HCT116 (cell line): ENCODE measurements at regions not wholly inside any gene's neighbourhood (a gene's known extent, or its start where the extent isn't known, plus 50 kb on each side); places are given as distances from the start of the nearest gene placed in this dataset.

Experiments
- ATAC-seq: fragments of 200-7000 bp; cut with Tn5 transposase; 2 replicates; pipeline ENCODE4 v1.9.1; 2020; ENCODE audit warnings: mild to moderate bottlenecking, moderate library complexity
- BruUV-seq: library from RNA; stranded (reverse); fragments of 400-500 nt; replicated peaks from 2 replicates; lab custom pipeline; 2021; lab: Mats Ljungman, UMichigan
- CTCF ChIA-PET: fragments of 300-600 bp; sonication (Branson Sonifier 250); formaldehyde crosslinking; loops from one replicate; lab custom pipeline; 2021; ENCODE audit warnings: antibody characterized with exemption; lab: Charles Lee
- POLR2A ChIA-PET: fragments of 300-600, 350-600 bp; sonication (Branson Sonifier 250); formaldehyde crosslinking; loops from one replicate; lab custom pipeline; 2021; ENCODE audit warnings: antibody characterized with exemption; lab: Charles Lee
- RAD21 ChIA-PET, 2 experiments: fragments of 300-600 bp; sonication (Branson Sonifier 250); formaldehyde crosslinking; loops; one replicate each; lab custom pipeline; 2023; ENCODE audit warnings: low total read pairs in 2 of 2; ENCODE audit not compliant: uncharacterized antibody in 2 of 2, unreplicated experiment in 2 of 2, low non-redundant PET in 1 of 2; lab: Charles Lee
- DNase-seq: peaks from one replicate; pipeline ENCODE4 v3.0.0-alpha.2; 2010; ENCODE audit warnings: low read depth, low spot score
- H2AFZ ChIP-seq: fragments of 200-600 bp; shearing (Covaris generic), sonication (generic); 2 replicates; pipeline ENCODE4 v1.6.1; 2017; ENCODE audit warnings: low read depth, mixed run types, mixed read lengths, antibody characterized with exemption, low read length; ENCODE audit not compliant: poor library complexity, severe bottlenecking
- H3K27ac ChIP-seq: 2 replicates; pipeline ENCODE4 v1.5.1; 2012; ENCODE audit warnings: low read depth, low read length
- H3K27me3 ChIP-seq: fragments of 200-600 bp; sonication (generic); 2 replicates; pipeline ENCODE4 v1.6.1; 2016; ENCODE audit warnings: mixed run types, low read length, mixed read lengths; ENCODE audit not compliant: insufficient read depth
- H3K36me3 ChIP-seq, 2 experiments: fragments of 200-500 bp in 1 of 2; fragments of 200-600 bp in 1 of 2; sonication (Bioruptor generic) in 1 of 2; sonication (generic) in 1 of 2; 2 replicates each; pipeline versions ENCODE4 v1.5.1 to v1.6.1; 2014 to 2016; ENCODE audit warnings: low read length in 2 of 2, inconsistent platforms in 1 of 2, mixed read lengths in 1 of 2, mixed run types in 1 of 2; ENCODE audit not compliant: insufficient read depth in 2 of 2, control insufficient read depth in 1 of 2
- H3K4me1 ChIP-seq, 2 experiments: fragments of 200-600 bp in 1 of 2; sonication (generic) in 1 of 2; 2 replicates each; pipeline versions ENCODE4 v1.5.1 to v1.6.1; 2012 to 2017; ENCODE audit warnings: low read length in 2 of 2, inconsistent platforms in 1 of 2, mild to moderate bottlenecking in 1 of 2, mixed read lengths in 1 of 2, mixed run types in 1 of 2, moderate library complexity in 1 of 2; ENCODE audit not compliant: insufficient read depth in 2 of 2, control insufficient read depth in 1 of 2
- H3K4me2 ChIP-seq: fragments of 200-600 bp; sonication (generic); 2 replicates; pipeline ENCODE4 v1.6.1; 2017; ENCODE audit warnings: mixed run types, low read length, mixed read lengths
- H3K4me3 ChIP-seq, 2 experiments: fragments of 200-600 bp in 1 of 2; sonication (generic) in 1 of 2; replicated peaks in 1 of 2; 2 replicates each; pipeline ENCODE4 v1.5.1; 2011 to 2016; ENCODE audit warnings: low read length in 2 of 2, control low read depth in 1 of 2, low read depth in 1 of 2, mild to moderate bottlenecking in 1 of 2, mixed read lengths in 1 of 2, mixed run types in 1 of 2
- H3K79me2 ChIP-seq: fragments of 200-600 bp; sonication (generic); 2 replicates; pipeline ENCODE4 v1.6.1; 2017; ENCODE audit warnings: mild to moderate bottlenecking, mixed run types, low read length, moderate library complexity, mixed read lengths; ENCODE audit not compliant: insufficient read depth
- H3K9ac ChIP-seq: fragments of 200-600 bp; sonication (generic); 2 replicates; pipeline ENCODE4 v1.6.1; 2016; ENCODE audit warnings: low read length, mixed read lengths
- H3K9me2 ChIP-seq: fragments of 200-600 bp; sonication (generic), shearing (Covaris generic); 2 replicates; pipeline ENCODE4 v1.6.1; 2017; ENCODE audit warnings: mixed run types, mild to moderate bottlenecking, moderate library complexity; ENCODE audit not compliant: insufficient read depth
- H3K9me3 ChIP-seq, 2 experiments: fragments of 200-500 bp in 1 of 2; fragments of 200-600 bp in 1 of 2; sonication (Bioruptor generic) in 1 of 2; sonication (generic) in 1 of 2; 2 replicates each; pipeline ENCODE4 v1.6.1; 2014 to 2017; ENCODE audit warnings: low read length in 2 of 2, mixed read lengths in 2 of 2, inconsistent platforms in 1 of 2, low read depth in 1 of 2, mild to moderate bottlenecking in 1 of 2, mixed run types in 1 of 2, moderate library complexity in 1 of 2; ENCODE audit not compliant: control insufficient read depth in 1 of 2, insufficient read depth in 1 of 2
- H4K20me1 ChIP-seq: fragments of 200-600 bp; sonication (generic), shearing (Covaris generic); 2 replicates; pipeline ENCODE4 v1.6.1; 2017; ENCODE audit warnings: mixed run types, mild to moderate bottlenecking, moderate library complexity; ENCODE audit not compliant: insufficient read depth
- ATF3 ChIP-seq: IDR thresholded peaks from 2 replicates; pipeline ENCODE4 v1.6.1; 2012
- CBX3 ChIP-seq: IDR thresholded peaks from 2 replicates; pipeline ENCODE4 v1.6.1; 2012; ENCODE audit warnings: low read depth
- CEBPB ChIP-seq: IDR thresholded peaks from 2 replicates; pipeline ENCODE4 v1.6.1; 2012; ENCODE audit warnings: low read depth
- CTCF ChIP-seq, 3 experiments: fragments of 200-600 bp in 1 of 3; sonication (generic) in 1 of 3; IDR thresholded peaks in 2 of 3; conservative IDR thresholded peaks in 1 of 3; 2 replicates each; pipeline ENCODE4 v1.5.1; 2012 to 2017; ENCODE audit warnings: low read depth in 2 of 3, low read length in 2 of 3, antibody characterized with exemption in 1 of 3, borderline replicate concordance in 1 of 3, control low read depth in 1 of 3, mild to moderate bottlenecking in 1 of 3, mixed read lengths in 1 of 3, mixed run types in 1 of 3, moderate library complexity in 1 of 3; ENCODE audit not compliant: insufficient read depth in 1 of 3
- EGR1 ChIP-seq: IDR thresholded peaks from 2 replicates; pipeline ENCODE4 v1.6.1; 2012; ENCODE audit warnings: low read depth
- EZH2 ChIP-seq: fragments of 200-600 bp; sonication (generic); IDR thresholded peaks from 2 replicates; pipeline ENCODE4 v1.6.1; 2017; ENCODE audit warnings: antibody characterized with exemption, mixed run types
- EZH2phosphoT487 ChIP-seq: fragments of 200-600 bp; IDR thresholded peaks from 2 replicates; pipeline ENCODE4 v1.6.1; 2018; ENCODE audit warnings: antibody characterized with exemption, borderline replicate concordance
- FOSL1 ChIP-seq: IDR thresholded peaks from 2 replicates; pipeline ENCODE4 v1.6.1; 2012; ENCODE audit warnings: low read depth
- MAX ChIP-seq: IDR thresholded peaks from 2 replicates; pipeline ENCODE4 v1.6.1; 2012
- POLR2AphosphoS5 ChIP-seq: IDR thresholded peaks from 2 replicates; pipeline ENCODE4 v1.6.1; 2011; ENCODE audit warnings: mild to moderate bottlenecking, low read depth, low read length, moderate library complexity
- RAD21 ChIP-seq: IDR thresholded peaks from 2 replicates; pipeline ENCODE4 v1.6.1; 2012; ENCODE audit warnings: low read depth, mild to moderate bottlenecking
- SIN3A ChIP-seq: IDR thresholded peaks from 2 replicates; pipeline ENCODE4 v1.6.1; 2012; ENCODE audit warnings: low read depth
- SP1 ChIP-seq: IDR thresholded peaks from 2 replicates; pipeline ENCODE4 v1.6.1; 2012; ENCODE audit warnings: low read depth
- SRF ChIP-seq: IDR thresholded peaks from 2 replicates; pipeline ENCODE4 v1.6.1; 2012; ENCODE audit warnings: low read depth
- TCF7L2 ChIP-seq: IDR thresholded peaks from 2 replicates; pipeline ENCODE4 v1.7.0; 2011; ENCODE audit warnings: borderline replicate concordance, inconsistent platforms; ENCODE audit not compliant: insufficient read depth, insufficient read length; ENCODE audit errors: extremely low read depth
- ZNF274 ChIP-seq: fragments of 200-500 bp; sonication (Bioruptor generic); IDR thresholded peaks from 2 replicates; pipeline ENCODE4 v1.6.1; 2014; ENCODE audit warnings: mild to moderate bottlenecking, low read depth, low read length, inconsistent platforms
- intact Hi-C: fragments of 100-400 bp; cut with micrococcal nuclease; formaldehyde crosslinking; loops from 2 replicates; pipeline ENCODE4 v1.10.0; 2022
- TF ChIP-seq, protein P1 (sequence below): IDR thresholded peaks from 2 replicates; pipeline ENCODE4 v1.6.1; 2011; ENCODE audit warnings: mild to moderate bottlenecking, low read length, moderate library complexity; ENCODE audit not compliant: insufficient replicate concordance; ENCODE audit errors: extremely low read depth
- TF ChIP-seq, protein P2 (sequence below): IDR thresholded peaks from 2 replicates; pipeline ENCODE4 v1.6.1; 2012; ENCODE audit warnings: low read depth

GRCh38 chr18:39162013-39162827 lies 1596.6 kb upstream of the CELF4 start:
- Histone ChIP-seq H3K4me2 (no peak overlapping the region), H3K79me2 (no peaks in the 10 kb centered on the region), H4K20me1 (no peaks in the 10 kb centered on the region), H3K9me3 (0 out of 4 replicates have a peak, but pooled peaks cover 0 to 4% of the 10 kb centered on the region in 2 experiments)
- CTCF ChIA-PET = no interaction called here
- ATAC-seq = no peak
- POLR2A ChIA-PET = no interaction called here
- TF ChIP-seq CEBPB (no peak), SIN3A (no peak), SRF (no peak), CTCF (IDR thresholded peaks at IDR 0.05 in 2 of 3, conservative IDR thresholded peaks at IDR 0.05 in 1 of 3; ENCODE audit: borderline replicate concordance in 1 of 3, insufficient read depth in 1 of 3, low read depth in 2 of 3, low read length in 2 of 3) (no peak), EZH2 (no peak), RAD21 (no peak), FOSL1 (no peak), SP1 (no peak), EGR1 (no peak), ZNF274 (no peak), TCF7L2 (no peak), ATF3 (no peak), EZH2phosphoT487 (no peak), MAX (no peak), POLR2AphosphoS5 (no peak), CBX3 (no peak)
- TF ChIP-seq, protein P1, sequence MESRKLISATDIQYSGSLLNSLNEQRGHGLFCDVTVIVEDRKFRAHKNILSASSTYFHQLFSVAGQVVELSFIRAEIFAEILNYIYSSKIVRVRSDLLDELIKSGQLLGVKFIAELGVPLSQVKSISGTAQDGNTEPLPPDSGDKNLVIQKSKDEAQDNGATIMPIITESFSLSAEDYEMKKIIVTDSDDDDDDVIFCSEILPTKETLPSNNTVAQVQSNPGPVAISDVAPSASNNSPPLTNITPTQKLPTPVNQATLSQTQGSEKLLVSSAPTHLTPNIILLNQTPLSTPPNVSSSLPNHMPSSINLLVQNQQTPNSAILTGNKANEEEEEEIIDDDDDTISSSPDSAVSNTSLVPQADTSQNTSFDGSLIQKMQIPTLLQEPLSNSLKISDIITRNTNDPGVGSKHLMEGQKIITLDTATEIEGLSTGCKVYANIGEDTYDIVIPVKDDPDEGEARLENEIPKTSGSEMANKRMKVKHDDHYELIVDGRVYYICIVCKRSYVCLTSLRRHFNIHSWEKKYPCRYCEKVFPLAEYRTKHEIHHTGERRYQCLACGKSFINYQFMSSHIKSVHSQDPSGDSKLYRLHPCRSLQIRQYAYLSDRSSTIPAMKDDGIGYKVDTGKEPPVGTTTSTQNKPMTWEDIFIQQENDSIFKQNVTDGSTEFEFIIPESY = no peak
- TF ChIP-seq, protein P2, sequence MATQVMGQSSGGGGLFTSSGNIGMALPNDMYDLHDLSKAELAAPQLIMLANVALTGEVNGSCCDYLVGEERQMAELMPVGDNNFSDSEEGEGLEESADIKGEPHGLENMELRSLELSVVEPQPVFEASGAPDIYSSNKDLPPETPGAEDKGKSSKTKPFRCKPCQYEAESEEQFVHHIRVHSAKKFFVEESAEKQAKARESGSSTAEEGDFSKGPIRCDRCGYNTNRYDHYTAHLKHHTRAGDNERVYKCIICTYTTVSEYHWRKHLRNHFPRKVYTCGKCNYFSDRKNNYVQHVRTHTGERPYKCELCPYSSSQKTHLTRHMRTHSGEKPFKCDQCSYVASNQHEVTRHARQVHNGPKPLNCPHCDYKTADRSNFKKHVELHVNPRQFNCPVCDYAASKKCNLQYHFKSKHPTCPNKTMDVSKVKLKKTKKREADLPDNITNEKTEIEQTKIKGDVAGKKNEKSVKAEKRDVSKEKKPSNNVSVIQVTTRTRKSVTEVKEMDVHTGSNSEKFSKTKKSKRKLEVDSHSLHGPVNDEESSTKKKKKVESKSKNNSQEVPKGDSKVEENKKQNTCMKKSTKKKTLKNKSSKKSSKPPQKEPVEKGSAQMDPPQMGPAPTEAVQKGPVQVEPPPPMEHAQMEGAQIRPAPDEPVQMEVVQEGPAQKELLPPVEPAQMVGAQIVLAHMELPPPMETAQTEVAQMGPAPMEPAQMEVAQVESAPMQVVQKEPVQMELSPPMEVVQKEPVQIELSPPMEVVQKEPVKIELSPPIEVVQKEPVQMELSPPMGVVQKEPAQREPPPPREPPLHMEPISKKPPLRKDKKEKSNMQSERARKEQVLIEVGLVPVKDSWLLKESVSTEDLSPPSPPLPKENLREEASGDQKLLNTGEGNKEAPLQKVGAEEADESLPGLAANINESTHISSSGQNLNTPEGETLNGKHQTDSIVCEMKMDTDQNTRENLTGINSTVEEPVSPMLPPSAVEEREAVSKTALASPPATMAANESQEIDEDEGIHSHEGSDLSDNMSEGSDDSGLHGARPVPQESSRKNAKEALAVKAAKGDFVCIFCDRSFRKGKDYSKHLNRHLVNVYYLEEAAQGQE = no peak
- TF ChIP-seq, all 23 proteins: peak for 0
- BruUV-seq = no TSS peak
- Histone ChIP-seq H3K27me3 (no peaks in the 10 kb centered on the region), H3K4me1 (no peaks in the 10 kb centered on the region), H3K4me3 (no peak overlapping the region), H3K27ac (no peak overlapping the region), H3K9ac (no peak overlapping the region), H3K36me3 (no peaks in the 10 kb centered on the region), H2AFZ (no peak overlapping the region), H3K9me2 (no peaks in the 10 kb centered on the region)
- RAD21 ChIA-PET = no interaction called here
- intact Hi-C loops = no loop called here
- no peak for DNase-seq
